Keratinocyte (primary cell): ENCODE measurements at regions not wholly inside any gene's neighbourhood (a gene's known extent, or its start where the extent isn't known, plus 50 kb on each side); places are given as distances from the start of the nearest gene placed in this dataset.

Source experiments
- EZH2 ChIP-seq: IDR thresholded peaks from one replicate; pipeline ENCODE4 v1.6.1; 2012; ENCODE audit warnings: inconsistent platforms, mild to moderate bottlenecking, low read length, moderate library complexity
- TF ChIP-seq, protein P1 (sequence below), 3 experiments: IDR thresholded peaks in 1 of 3; conservative IDR thresholded peaks in 1 of 3; optimal IDR thresholded peaks in 1 of 3; 2 replicates in 2 of 3; 3 replicates in 1 of 3; pipeline versions ENCODE3 to v1.5.1; 2011; ENCODE audit warnings: low read length in 3 of 3, mild to moderate bottlenecking in 3 of 3, moderate library complexity in 2 of 3, control low read depth in 1 of 3, inconsistent platforms in 1 of 3; ENCODE audit not compliant: insufficient read depth in 2 of 3; ENCODE audit errors: extremely low read depth in 1 of 3

DNA sequence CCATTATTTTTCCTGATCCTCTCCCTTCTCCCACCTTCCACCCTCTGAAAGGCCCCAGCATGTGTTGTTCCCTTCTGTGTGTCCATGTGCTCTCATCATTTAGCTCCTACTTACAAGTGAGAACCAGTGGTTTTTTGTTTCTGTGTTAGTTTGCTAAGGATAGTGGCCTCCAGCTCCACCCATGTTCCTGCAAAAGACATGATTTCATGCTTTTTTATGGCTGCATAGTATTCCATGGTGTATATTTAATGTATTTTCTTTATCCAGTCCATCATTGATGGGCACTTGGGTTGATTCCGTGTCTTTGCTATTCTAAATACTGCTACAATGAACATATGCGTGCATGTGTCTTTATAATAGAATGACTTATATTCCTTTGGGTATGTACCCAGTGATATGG, 89.4 kb upstream of the C1orf174 start:
- TF ChIP-seq, protein P1, sequence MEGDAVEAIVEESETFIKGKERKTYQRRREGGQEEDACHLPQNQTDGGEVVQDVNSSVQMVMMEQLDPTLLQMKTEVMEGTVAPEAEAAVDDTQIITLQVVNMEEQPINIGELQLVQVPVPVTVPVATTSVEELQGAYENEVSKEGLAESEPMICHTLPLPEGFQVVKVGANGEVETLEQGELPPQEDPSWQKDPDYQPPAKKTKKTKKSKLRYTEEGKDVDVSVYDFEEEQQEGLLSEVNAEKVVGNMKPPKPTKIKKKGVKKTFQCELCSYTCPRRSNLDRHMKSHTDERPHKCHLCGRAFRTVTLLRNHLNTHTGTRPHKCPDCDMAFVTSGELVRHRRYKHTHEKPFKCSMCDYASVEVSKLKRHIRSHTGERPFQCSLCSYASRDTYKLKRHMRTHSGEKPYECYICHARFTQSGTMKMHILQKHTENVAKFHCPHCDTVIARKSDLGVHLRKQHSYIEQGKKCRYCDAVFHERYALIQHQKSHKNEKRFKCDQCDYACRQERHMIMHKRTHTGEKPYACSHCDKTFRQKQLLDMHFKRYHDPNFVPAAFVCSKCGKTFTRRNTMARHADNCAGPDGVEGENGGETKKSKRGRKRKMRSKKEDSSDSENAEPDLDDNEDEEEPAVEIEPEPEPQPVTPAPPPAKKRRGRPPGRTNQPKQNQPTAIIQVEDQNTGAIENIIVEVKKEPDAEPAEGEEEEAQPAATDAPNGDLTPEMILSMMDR (optimal IDR thresholded peaks at IDR 0.05 in 1 of 3, IDR thresholded peaks at IDR 0.05 in 1 of 3, conservative IDR thresholded peaks at IDR 0.05 in 1 of 3; ENCODE audit: extremely low read depth in 1 of 3, insufficient read depth in 2 of 3, low read length in 3 of 3): no peak
- no peak for TF ChIP-seq EZH2
